ENCODE measurements at regions not wholly inside any gene's neighbourhood (a gene's known extent, or its start where the extent isn't known, plus 50 kb on each side); places are given as distances from the start of the nearest gene placed in this dataset.

DNA sequence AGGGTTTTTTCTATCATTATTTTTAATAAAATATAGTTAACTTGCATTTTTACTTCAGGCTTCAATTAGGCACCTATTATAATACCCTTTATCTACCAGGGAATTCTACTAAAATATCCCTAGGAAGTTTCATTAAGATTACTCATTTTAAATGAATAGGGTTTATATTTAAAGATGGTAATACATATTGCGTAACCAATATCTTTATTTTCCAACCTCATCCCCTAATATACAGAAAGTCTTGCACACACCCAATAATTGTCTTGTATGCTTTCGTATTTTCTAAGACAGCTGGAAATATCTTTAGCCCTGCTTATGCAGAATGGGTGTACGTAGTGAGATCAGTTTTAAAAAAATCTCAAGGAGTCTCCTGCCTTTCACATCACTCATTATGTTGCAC is 1186.8 kb downstream of the TECRL start:
- Histone ChIP-seq H3K36me3 (ENCODE audit: control insufficient read depth, low read length) (no peaks in the 10 kb centered on the region), H3K27me3 (ENCODE audit: control insufficient read depth, low read length) (no peaks in the 10 kb centered on the region), H4K20me1 (ENCODE audit: control insufficient read depth, insufficient read depth, low read depth, low read length) (no peaks in the 10 kb centered on the region), H3K4me1 (ENCODE audit: control insufficient read depth, low read length) (no peaks in the 10 kb centered on the region), H3K4me3 (ENCODE audit: low read length) (no peak overlapping the region), H3K27ac (ENCODE audit: low read depth, low read length) (no peak overlapping the region), H3K9me3 (ENCODE audit: control insufficient read depth, insufficient read depth, low read length) (no peaks in the 10 kb centered on the region; the same call in 1 of the 2 replicates), H3K4me2 (ENCODE audit: low read length) (no peak overlapping the region), H3K9me2 (replicated peaks; ENCODE audit: control insufficient read depth, low read length) (no peaks in the 10 kb centered on the region), H3F3A (ENCODE audit: control insufficient read depth, insufficient read depth) (no peaks in the 10 kb centered on the region), H3K79me2 (ENCODE audit: control insufficient read depth, low read length) (no peaks in the 10 kb centered on the region)
- TF ChIP-seq, protein P1, sequence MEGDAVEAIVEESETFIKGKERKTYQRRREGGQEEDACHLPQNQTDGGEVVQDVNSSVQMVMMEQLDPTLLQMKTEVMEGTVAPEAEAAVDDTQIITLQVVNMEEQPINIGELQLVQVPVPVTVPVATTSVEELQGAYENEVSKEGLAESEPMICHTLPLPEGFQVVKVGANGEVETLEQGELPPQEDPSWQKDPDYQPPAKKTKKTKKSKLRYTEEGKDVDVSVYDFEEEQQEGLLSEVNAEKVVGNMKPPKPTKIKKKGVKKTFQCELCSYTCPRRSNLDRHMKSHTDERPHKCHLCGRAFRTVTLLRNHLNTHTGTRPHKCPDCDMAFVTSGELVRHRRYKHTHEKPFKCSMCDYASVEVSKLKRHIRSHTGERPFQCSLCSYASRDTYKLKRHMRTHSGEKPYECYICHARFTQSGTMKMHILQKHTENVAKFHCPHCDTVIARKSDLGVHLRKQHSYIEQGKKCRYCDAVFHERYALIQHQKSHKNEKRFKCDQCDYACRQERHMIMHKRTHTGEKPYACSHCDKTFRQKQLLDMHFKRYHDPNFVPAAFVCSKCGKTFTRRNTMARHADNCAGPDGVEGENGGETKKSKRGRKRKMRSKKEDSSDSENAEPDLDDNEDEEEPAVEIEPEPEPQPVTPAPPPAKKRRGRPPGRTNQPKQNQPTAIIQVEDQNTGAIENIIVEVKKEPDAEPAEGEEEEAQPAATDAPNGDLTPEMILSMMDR (IDR thresholded peaks at IDR 0.05; ENCODE audit: low read depth, low read length, poor library complexity, severe bottlenecking): no peak
- TF ChIP-seq EZH2phosphoT487 (IDR thresholded peaks at IDR 0.05; ENCODE audit: borderline replicate concordance, low read length): no peak

DNA sequence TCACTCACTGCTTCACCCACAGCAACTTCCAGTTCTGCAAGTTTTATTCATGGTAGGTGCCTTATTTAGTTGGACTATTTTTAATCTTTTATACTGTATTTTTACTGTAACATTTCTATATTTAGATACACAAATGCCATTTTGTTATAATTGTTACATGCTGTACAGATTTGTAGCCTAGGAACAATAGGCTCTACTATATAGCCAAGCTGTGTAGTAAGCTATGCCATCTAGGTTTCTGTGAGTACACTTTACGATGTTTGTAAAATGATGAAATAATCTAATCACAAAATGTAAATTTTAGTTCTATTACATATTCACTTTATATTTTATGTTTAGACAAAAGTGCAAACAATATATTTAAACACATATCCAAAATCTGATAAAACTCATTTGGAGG is 1187.8 kb downstream of the TECRL start:
- TF ChIP-seq, protein P1 (IDR thresholded peaks at IDR 0.05; ENCODE audit: low read depth, low read length, poor library complexity, severe bottlenecking): no peak

DNA sequence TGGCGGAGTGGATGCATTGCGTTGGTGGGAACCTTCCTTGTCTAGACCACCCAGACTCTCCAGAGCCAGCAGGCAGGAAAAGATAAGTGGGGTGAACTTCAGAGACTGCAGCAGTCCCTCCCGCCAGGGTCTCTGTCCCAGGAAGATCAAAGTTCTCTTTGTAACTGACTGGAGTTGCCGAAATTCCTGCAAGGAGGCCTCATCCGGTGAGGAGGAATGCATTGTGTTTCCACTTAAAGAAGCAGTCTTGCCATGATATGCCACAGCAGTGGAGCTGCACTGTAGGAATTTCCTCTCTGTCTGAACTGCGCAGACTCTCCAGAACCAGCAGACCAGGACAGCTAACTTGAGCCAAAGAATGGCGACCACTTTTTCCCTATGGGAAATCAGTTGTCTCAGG is 1190.4 kb downstream of the TECRL start:
- H3K36me3 ChIP-seq (ENCODE audit: control insufficient read depth, low read length): no peaks in the 10 kb centered on the region
- no peaks in the 10 kb centered on the region for H3K9me2 ChIP-seq (replicated peaks; ENCODE audit: control insufficient read depth, low read length)
- no peaks in the 10 kb centered on the region for H4K20me1 ChIP-seq (ENCODE audit: control insufficient read depth, insufficient read depth, low read depth, low read length)
- TF ChIP-seq, protein P1 (IDR thresholded peaks at IDR 0.05; ENCODE audit: low read depth, low read length, poor library complexity, severe bottlenecking): no peak
- TF ChIP-seq EZH2phosphoT487 (IDR thresholded peaks at IDR 0.05; ENCODE audit: borderline replicate concordance, low read length): no peak
- H3K9me3 ChIP-seq (ENCODE audit: control insufficient read depth, insufficient read depth, low read length): no peaks in the 10 kb centered on the region; the same call in 1 of the 2 replicates
- H3K79me2 ChIP-seq (ENCODE audit: control insufficient read depth, low read length): no peaks in the 10 kb centered on the region
- H3K4me1 ChIP-seq (ENCODE audit: control insufficient read depth, low read length): no peaks in the 10 kb centered on the region
- H3F3A ChIP-seq (ENCODE audit: control insufficient read depth, insufficient read depth): no peaks in the 10 kb centered on the region
- no peaks in the 10 kb centered on the region for H3K27me3 ChIP-seq (ENCODE audit: control insufficient read depth, low read length)
- H3K27ac ChIP-seq (ENCODE audit: low read depth, low read length): no peak overlapping the region
- H3K4me3 ChIP-seq (ENCODE audit: low read length): no peak overlapping the region
- H3K4me2 ChIP-seq (ENCODE audit: low read length): no peak overlapping the region

More for the DNA sequence above, 1187.8 kb downstream of the TECRL start:
- no peak overlapping the region for H3K4me3 ChIP-seq (ENCODE audit: low read length)
- H3K79me2 ChIP-seq (ENCODE audit: control insufficient read depth, low read length): no peaks in the 10 kb centered on the region
- H4K20me1 ChIP-seq (ENCODE audit: control insufficient read depth, insufficient read depth, low read depth, low read length): no peaks in the 10 kb centered on the region
- H3K4me1 ChIP-seq (ENCODE audit: control insufficient read depth, low read length): no peaks in the 10 kb centered on the region
- H3K4me2 ChIP-seq (ENCODE audit: low read length): no peak overlapping the region
- H3K36me3 ChIP-seq (ENCODE audit: control insufficient read depth, low read length): no peaks in the 10 kb centered on the region
- H3K27me3 ChIP-seq (ENCODE audit: control insufficient read depth, low read length): no peaks in the 10 kb centered on the region
- no peaks in the 10 kb centered on the region for H3K9me2 ChIP-seq (replicated peaks; ENCODE audit: control insufficient read depth, low read length)
- H3K27ac ChIP-seq (ENCODE audit: low read depth, low read length): no peak overlapping the region
- H3F3A ChIP-seq (ENCODE audit: control insufficient read depth, insufficient read depth): no peaks in the 10 kb centered on the region
- no peaks in the 10 kb centered on the region; the same call in 1 of the 2 replicates for H3K9me3 ChIP-seq (ENCODE audit: control insufficient read depth, insufficient read depth, low read length)

DNA sequence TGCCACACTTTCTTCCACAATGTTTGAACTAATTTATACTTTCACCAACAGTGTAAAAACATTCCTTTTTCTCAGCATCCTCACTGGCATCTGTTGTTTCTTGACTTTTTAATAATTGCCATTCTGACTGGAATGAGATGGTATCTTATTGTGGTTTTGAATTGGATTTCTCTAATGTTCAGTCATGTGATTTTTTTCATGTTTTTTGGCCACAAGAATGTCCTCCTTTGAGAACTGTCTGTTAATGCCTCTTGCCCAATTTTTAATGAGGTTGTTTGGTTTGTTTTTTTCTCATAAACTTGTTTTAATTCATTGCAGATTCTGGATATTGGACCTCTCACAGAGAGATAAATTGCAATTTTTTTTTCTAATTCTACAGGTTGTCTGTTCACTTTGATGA is 1195.2 kb downstream of the TECRL start:
- H3K4me3 ChIP-seq (ENCODE audit: low read length): no peak overlapping the region
- no peaks in the 10 kb centered on the region for H3F3A ChIP-seq (ENCODE audit: control insufficient read depth, insufficient read depth)
- no peak overlapping the region for H3K27ac ChIP-seq (ENCODE audit: low read depth, low read length)
- H3K9me2 ChIP-seq (replicated peaks; ENCODE audit: control insufficient read depth, low read length): no peaks in the 10 kb centered on the region
- no peaks in the 10 kb centered on the region for H3K79me2 ChIP-seq (ENCODE audit: control insufficient read depth, low read length)
- no peaks in the 10 kb centered on the region; the same call in 1 of the 2 replicates for H3K9me3 ChIP-seq (ENCODE audit: control insufficient read depth, insufficient read depth, low read length)
- no peaks in the 10 kb centered on the region for H3K36me3 ChIP-seq (ENCODE audit: control insufficient read depth, low read length)
- no peak for TF ChIP-seq EZH2phosphoT487 (IDR thresholded peaks at IDR 0.05; ENCODE audit: borderline replicate concordance, low read length)
- TF ChIP-seq, protein P1 (IDR thresholded peaks at IDR 0.05; ENCODE audit: low read depth, low read length, poor library complexity, severe bottlenecking): no peak
- no peaks in the 10 kb centered on the region for H3K27me3 ChIP-seq (ENCODE audit: control insufficient read depth, low read length)
- no peaks in the 10 kb centered on the region for H3K4me1 ChIP-seq (ENCODE audit: control insufficient read depth, low read length)
- H3K4me2 ChIP-seq (ENCODE audit: low read length): no peak overlapping the region
- H4K20me1 ChIP-seq (ENCODE audit: control insufficient read depth, insufficient read depth, low read depth, low read length): no peaks in the 10 kb centered on the region

Measured in DOHH2 (cell line).